Osteoblast (primary cell): ENCODE measurements at regions not wholly inside any gene's neighbourhood (a gene's known extent, or its start where the extent isn't known, plus 50 kb on each side); places are given as distances from the start of the nearest gene placed in this dataset.

ENCODE experiments used
- DNase-seq: peaks from one replicate; pipeline ENCODE4 v3.0.0; 2011; ENCODE audit warnings: low spot score, mixed read lengths; ENCODE audit not compliant: insufficient read length; ENCODE audit errors: missing footprints
- H2AFZ ChIP-seq: 2 replicates; pipeline ENCODE4 v1.6.0; 2011; ENCODE audit warnings: mild to moderate bottlenecking, low read length
- H3K27ac ChIP-seq: 2 replicates; pipeline ENCODE4 v1.5.1; 2011; ENCODE audit warnings: mild to moderate bottlenecking, low read depth, low read length, moderate library complexity
- H3K27me3 ChIP-seq: 2 replicates; pipeline ENCODE4 v1.6.0; 2012; ENCODE audit warnings: mild to moderate bottlenecking, control low read depth, inconsistent platforms, low read length, moderate library complexity; ENCODE audit not compliant: insufficient read depth
- H3K36me3 ChIP-seq: 2 replicates; pipeline ENCODE4 v1.5.1; 2011; ENCODE audit warnings: mild to moderate bottlenecking, low read length, control low read depth, moderate library complexity; ENCODE audit not compliant: insufficient read depth
- H3K4me1 ChIP-seq: 2 replicates; pipeline ENCODE4 v1.5.1; 2011; ENCODE audit warnings: mild to moderate bottlenecking, low read length, control low read depth, moderate library complexity; ENCODE audit not compliant: insufficient read depth
- H3K4me2 ChIP-seq: 2 replicates; pipeline ENCODE4 v1.6.0; 2011; ENCODE audit warnings: mild to moderate bottlenecking, low read length; ENCODE audit not compliant: insufficient read depth
- H3K4me3 ChIP-seq: fragments of 200-600 bp; sonication (generic); 3 replicates; pipeline ENCODE4 v1.5.1; 2012; ENCODE audit warnings: mild to moderate bottlenecking, low read length, inconsistent platforms; ENCODE audit not compliant: insufficient read depth
- H3K79me2 ChIP-seq: 2 replicates; pipeline ENCODE4 v1.6.0; 2012; ENCODE audit warnings: mild to moderate bottlenecking, low read length, control low read depth, inconsistent platforms; ENCODE audit not compliant: insufficient read depth
- H3K9me3 ChIP-seq: 2 replicates; pipeline ENCODE4 v1.5.1; 2011; ENCODE audit warnings: low read depth, low read length, control low read depth
- H4K20me1 ChIP-seq: 2 replicates; pipeline ENCODE4 v1.6.0; 2012; ENCODE audit warnings: mild to moderate bottlenecking, low read length, control low read depth; ENCODE audit not compliant: insufficient read depth
- TF ChIP-seq, protein P1 (sequence below): IDR thresholded peaks from 2 replicates; pipeline ENCODE4 v1.5.1; 2011; ENCODE audit warnings: mild to moderate bottlenecking, low read depth, low read length, moderate library complexity; ENCODE audit errors: extremely low read depth

DNA sequence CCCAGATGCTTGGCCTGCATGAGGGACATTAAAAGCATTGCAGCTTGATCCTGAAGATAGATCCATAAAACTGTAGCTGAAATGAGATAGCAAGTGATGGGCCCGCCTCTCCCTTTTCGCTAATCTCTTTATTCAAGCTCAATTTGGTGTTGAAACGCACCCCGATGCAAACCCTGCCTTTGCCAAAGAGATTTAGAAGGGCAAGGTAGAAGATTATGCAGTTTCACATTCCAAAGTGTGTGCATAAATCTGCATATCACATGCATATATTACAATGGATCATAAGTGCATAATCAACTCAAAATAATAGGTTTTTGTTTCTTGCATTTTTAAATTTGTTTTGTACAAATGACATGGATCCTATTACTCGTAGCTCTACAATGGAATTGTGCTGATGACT lies 80.1 kb upstream of the SHANK2 start:
- Histone ChIP-seq H3K27me3 (peaks cover 19% of the 10 kb centered on the region), H4K20me1 (no peaks in the 10 kb centered on the region), H3K4me2 (no peak overlapping the region), H3K79me2 (no peaks in the 10 kb centered on the region), H3K27ac (no peak overlapping the region), H3K9me3 (no peaks in the 10 kb centered on the region), H3K4me3 (no peak overlapping the region), H2AFZ (no peak overlapping the region), H3K36me3 (no peaks in the 10 kb centered on the region), H3K4me1 (no peaks in the 10 kb centered on the region)
- TF ChIP-seq, protein P1, sequence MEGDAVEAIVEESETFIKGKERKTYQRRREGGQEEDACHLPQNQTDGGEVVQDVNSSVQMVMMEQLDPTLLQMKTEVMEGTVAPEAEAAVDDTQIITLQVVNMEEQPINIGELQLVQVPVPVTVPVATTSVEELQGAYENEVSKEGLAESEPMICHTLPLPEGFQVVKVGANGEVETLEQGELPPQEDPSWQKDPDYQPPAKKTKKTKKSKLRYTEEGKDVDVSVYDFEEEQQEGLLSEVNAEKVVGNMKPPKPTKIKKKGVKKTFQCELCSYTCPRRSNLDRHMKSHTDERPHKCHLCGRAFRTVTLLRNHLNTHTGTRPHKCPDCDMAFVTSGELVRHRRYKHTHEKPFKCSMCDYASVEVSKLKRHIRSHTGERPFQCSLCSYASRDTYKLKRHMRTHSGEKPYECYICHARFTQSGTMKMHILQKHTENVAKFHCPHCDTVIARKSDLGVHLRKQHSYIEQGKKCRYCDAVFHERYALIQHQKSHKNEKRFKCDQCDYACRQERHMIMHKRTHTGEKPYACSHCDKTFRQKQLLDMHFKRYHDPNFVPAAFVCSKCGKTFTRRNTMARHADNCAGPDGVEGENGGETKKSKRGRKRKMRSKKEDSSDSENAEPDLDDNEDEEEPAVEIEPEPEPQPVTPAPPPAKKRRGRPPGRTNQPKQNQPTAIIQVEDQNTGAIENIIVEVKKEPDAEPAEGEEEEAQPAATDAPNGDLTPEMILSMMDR: no peak
- DNase-seq: peak; percentile 72

DNA sequence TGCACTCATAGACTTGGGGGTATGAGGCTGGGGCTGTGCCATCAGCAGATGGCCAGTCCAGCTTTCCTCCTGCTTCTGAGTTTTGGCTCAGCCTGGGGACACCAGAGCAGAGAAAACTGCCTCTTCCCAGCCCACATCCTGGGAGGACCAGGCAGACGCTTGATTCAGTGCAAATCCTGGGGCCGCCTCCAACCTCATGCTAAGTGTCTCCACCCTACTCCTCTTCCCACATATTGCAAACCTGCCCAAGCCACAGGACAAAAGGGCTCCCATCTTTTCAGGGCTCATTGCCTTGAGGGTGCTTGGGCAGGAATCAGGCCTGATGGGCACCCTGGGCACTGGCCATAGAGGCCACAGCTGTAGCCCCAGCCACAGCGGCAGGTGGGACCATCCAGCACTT lies 79.7 kb upstream of the SHANK2 start:
- Histone ChIP-seq H3K4me1 (no peaks in the 10 kb centered on the region), H2AFZ (no peak overlapping the region)

DNA sequence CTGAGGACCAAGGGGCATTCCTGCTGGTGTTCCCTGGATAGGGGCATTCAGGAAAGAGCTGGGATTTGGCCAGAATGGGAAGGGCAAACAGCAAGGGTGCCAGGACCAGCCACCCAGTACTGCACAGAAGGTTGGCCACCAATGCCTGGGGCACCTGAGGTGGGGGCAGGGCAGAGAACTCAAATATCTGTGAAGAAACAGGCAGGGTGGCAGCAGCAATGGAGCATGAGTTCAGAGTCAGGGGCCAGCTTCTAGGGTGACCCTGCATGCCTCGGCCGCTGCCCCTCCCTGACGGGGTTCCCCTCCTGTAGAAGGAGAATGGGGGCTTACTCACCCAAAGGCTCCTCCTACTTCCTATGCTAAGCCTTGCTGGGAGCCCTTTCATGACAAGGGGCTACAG lies 79.3 kb upstream of the SHANK2 start:
- no peak overlapping the region for H3K4me2 ChIP-seq
- no peaks in the 10 kb centered on the region for H3K36me3 ChIP-seq
- no peak overlapping the region for H3K27ac ChIP-seq
- no peaks in the 10 kb centered on the region for H3K4me1 ChIP-seq
- H3K9me3 ChIP-seq: no peaks in the 10 kb centered on the region
- no peak overlapping the region for H2AFZ ChIP-seq
- peaks cover 10% of the 10 kb centered on the region for H3K27me3 ChIP-seq
- H3K79me2 ChIP-seq: no peaks in the 10 kb centered on the region
- peak; percentile 18 for DNase-seq
- TF ChIP-seq, protein P1: no peak
- no peak overlapping the region for H3K4me3 ChIP-seq
- H4K20me1 ChIP-seq: no peaks in the 10 kb centered on the region

More for the DNA sequence above, 79.7 kb upstream of the SHANK2 start:
- H3K79me2 ChIP-seq: no peaks in the 10 kb centered on the region
- peaks cover 15% of the 10 kb centered on the region for H3K27me3 ChIP-seq
- no peaks in the 10 kb centered on the region for H3K36me3 ChIP-seq
- DNase-seq: peak; percentile 26
- H3K4me2 ChIP-seq: no peak overlapping the region
- TF ChIP-seq, protein P1: no peak
- H3K9me3 ChIP-seq: no peaks in the 10 kb centered on the region
- H3K27ac ChIP-seq: no peak overlapping the region
- no peak overlapping the region for H3K4me3 ChIP-seq
- H4K20me1 ChIP-seq: no peaks in the 10 kb centered on the region

DNA sequence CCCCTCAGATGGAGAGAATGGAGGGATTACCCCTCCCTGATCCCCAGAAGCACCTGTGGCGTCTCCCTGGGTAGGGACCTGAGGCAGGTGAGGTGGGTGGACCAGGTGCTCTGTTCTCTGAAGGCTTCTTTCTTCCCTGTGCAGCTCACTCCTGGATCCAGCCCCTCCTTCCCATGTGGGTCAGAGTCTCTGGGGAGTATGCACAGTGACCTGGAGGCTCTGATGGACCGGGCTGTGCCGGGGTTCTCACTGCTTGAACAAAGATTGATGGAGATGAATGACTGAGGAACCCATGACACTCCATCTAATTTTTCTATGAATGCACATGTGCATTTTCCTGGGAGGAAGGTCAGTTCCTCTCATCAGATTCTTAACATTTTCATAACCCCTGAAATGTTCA lies 78.6 kb upstream of the SHANK2 start:
- Histone ChIP-seq H2AFZ (no peak overlapping the region), H4K20me1 (no peaks in the 10 kb centered on the region), H3K27me3 (peaks cover 6% of the 10 kb centered on the region), H3K79me2 (no peaks in the 10 kb centered on the region), H3K4me2 (no peak overlapping the region), H3K27ac (no peak overlapping the region), H3K4me1 (no peaks in the 10 kb centered on the region), H3K4me3 (no peak overlapping the region), H3K36me3 (no peaks in the 10 kb centered on the region), H3K9me3 (no peaks in the 10 kb centered on the region)
- DNase-seq: peak; percentile 62
- TF ChIP-seq, protein P1: no peak
